ENCODE measurements at regions not wholly inside any gene's neighbourhood (a gene's known extent, or its start where the extent isn't known, plus 50 kb on each side); places are given as distances from the start of the nearest gene placed in this dataset.

DNA sequence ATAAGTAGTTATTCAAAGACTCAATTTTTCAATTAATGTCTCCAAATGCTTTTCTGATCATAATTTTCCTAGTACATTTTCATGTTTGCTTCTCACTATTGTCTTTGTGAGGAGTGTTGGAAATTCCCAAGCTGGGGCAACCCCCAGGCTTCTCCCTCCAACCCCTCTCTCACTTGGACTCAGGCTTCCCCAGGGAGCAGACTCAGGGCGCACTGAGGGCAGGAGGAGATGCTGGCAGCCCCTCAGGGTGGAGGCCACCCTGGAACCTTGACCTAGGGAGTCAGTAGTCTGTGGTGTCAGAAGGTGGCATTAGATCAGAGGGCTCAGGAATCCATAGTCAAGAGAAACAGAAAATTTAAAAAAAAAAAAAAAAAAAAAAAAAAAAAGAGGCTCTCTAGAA is 86.5 kb upstream of the IRS2 start:
- TF ChIP-seq, protein P1, sequence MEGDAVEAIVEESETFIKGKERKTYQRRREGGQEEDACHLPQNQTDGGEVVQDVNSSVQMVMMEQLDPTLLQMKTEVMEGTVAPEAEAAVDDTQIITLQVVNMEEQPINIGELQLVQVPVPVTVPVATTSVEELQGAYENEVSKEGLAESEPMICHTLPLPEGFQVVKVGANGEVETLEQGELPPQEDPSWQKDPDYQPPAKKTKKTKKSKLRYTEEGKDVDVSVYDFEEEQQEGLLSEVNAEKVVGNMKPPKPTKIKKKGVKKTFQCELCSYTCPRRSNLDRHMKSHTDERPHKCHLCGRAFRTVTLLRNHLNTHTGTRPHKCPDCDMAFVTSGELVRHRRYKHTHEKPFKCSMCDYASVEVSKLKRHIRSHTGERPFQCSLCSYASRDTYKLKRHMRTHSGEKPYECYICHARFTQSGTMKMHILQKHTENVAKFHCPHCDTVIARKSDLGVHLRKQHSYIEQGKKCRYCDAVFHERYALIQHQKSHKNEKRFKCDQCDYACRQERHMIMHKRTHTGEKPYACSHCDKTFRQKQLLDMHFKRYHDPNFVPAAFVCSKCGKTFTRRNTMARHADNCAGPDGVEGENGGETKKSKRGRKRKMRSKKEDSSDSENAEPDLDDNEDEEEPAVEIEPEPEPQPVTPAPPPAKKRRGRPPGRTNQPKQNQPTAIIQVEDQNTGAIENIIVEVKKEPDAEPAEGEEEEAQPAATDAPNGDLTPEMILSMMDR (conservative IDR thresholded peaks at IDR 0.05; ENCODE audit: low read depth in 2 of 2): no peak
- TF ChIP-seq, protein P2, sequence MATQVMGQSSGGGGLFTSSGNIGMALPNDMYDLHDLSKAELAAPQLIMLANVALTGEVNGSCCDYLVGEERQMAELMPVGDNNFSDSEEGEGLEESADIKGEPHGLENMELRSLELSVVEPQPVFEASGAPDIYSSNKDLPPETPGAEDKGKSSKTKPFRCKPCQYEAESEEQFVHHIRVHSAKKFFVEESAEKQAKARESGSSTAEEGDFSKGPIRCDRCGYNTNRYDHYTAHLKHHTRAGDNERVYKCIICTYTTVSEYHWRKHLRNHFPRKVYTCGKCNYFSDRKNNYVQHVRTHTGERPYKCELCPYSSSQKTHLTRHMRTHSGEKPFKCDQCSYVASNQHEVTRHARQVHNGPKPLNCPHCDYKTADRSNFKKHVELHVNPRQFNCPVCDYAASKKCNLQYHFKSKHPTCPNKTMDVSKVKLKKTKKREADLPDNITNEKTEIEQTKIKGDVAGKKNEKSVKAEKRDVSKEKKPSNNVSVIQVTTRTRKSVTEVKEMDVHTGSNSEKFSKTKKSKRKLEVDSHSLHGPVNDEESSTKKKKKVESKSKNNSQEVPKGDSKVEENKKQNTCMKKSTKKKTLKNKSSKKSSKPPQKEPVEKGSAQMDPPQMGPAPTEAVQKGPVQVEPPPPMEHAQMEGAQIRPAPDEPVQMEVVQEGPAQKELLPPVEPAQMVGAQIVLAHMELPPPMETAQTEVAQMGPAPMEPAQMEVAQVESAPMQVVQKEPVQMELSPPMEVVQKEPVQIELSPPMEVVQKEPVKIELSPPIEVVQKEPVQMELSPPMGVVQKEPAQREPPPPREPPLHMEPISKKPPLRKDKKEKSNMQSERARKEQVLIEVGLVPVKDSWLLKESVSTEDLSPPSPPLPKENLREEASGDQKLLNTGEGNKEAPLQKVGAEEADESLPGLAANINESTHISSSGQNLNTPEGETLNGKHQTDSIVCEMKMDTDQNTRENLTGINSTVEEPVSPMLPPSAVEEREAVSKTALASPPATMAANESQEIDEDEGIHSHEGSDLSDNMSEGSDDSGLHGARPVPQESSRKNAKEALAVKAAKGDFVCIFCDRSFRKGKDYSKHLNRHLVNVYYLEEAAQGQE (IDR thresholded peaks at IDR 0.05; ENCODE audit: unreplicated experiment): no peak
- TF ChIP-seq POLR2AphosphoS5 (IDR thresholded peaks at IDR 0.05; ENCODE audit: low read depth) (no peak), EZH2phosphoT487 (IDR thresholded peaks at IDR 0.05; ENCODE audit: unreplicated experiment) (no peak), EZH2 (IDR thresholded peaks at IDR 0.05; ENCODE audit: low read depth, unreplicated experiment) (no peak), CREB1 (CRISPR knock-in tag; IDR thresholded peaks at IDR 0.05; ENCODE audit: low read depth) (no peak), ZNF114 (CRISPR knock-in tag; IDR thresholded peaks at IDR 0.05) (no peak), ZNF331 (CRISPR knock-in tag; IDR thresholded peaks at IDR 0.05; ENCODE audit: low read depth) (no peak), NANOG (IDR thresholded peaks at IDR 0.05; ENCODE audit: borderline replicate concordance) (no peak)
